ENCODE measurements at regions not wholly inside any gene's neighbourhood (a gene's known extent, or its start where the extent isn't known, plus 50 kb on each side); places are given as distances from the start of the nearest gene placed in this dataset.

GRCh38 chr3:193068365-193068764 is 150.7 kb upstream of the MB21D2 start:
- Histone ChIP-seq H4K8ac (ENCODE audit: extremely low read depth, insufficient read depth, low read length) (no peak overlapping the region), H3K27me3 (replicated peaks in 1 of 4; ENCODE audit: control insufficient read depth in 3 of 4, extremely low read depth in 1 of 4, insufficient read depth in 3 of 4, low read length in 3 of 4) (no peaks in the 10 kb centered on the region), H2BK15ac (ENCODE audit: low read length) (no peak overlapping the region), H2BK5ac (ENCODE audit: low read depth, low read length) (no peak overlapping the region), H3K4me2 (ENCODE audit: insufficient read depth in 1 of 2, low read depth in 2 of 2, low read length in 2 of 2) (no peak overlapping the region), H3K27ac (ENCODE audit: low read depth, low read length) (no peak overlapping the region), H4K91ac (replicated peaks; ENCODE audit: insufficient read length, low read length) (no peak overlapping the region), H3K23ac (ENCODE audit: insufficient read length) (no peak overlapping the region), H3K18ac (ENCODE audit: extremely low read depth, low read length) (no peak overlapping the region), H3K4me1 (replicated peaks in 1 of 4; ENCODE audit: control insufficient read depth in 3 of 4, insufficient read depth in 4 of 4, low read length in 3 of 4) (no peaks in the 10 kb centered on the region), H2BK120ac (replicated peaks; ENCODE audit: low read depth, low read length) (no peak overlapping the region), H3K4me3 (ENCODE audit: extremely low read depth in 1 of 4, insufficient read depth in 2 of 4, low read depth in 3 of 4, low read length in 4 of 4) (no peak overlapping the region), H2AFZ (ENCODE audit: low read length) (no peak overlapping the region), H4K20me1 (replicated peaks in 1 of 2; ENCODE audit: control insufficient read depth in 1 of 2, insufficient read depth in 2 of 2, low read length in 2 of 2) (no peaks in the 10 kb centered on the region), H3K9me3 (ENCODE audit: insufficient read depth in 2 of 2, low read depth in 1 of 2, low read length in 1 of 2) (no peaks in the 10 kb centered on the region), H3K4ac (replicated peaks; ENCODE audit: insufficient read length, low read depth, low read length) (no peak overlapping the region), H3K56ac (replicated peaks; ENCODE audit: insufficient read length, low read depth, low read length) (no peak overlapping the region), H3K36me3 (ENCODE audit: control insufficient read depth in 2 of 4, insufficient read depth in 4 of 4, low read length in 3 of 4) (no peaks in the 10 kb centered on the region), H3K14ac (ENCODE audit: insufficient read length) (no peak overlapping the region), H2BK12ac (ENCODE audit: low read depth, low read length) (no peak overlapping the region), H2BK20ac (ENCODE audit: low read length) (no peak overlapping the region), H3K23me2 (ENCODE audit: low read depth, low read length) (no peaks in the 10 kb centered on the region), H3K9ac (replicated peaks in 1 of 4; ENCODE audit: extremely low read depth in 1 of 4, low read depth in 3 of 4, low read length in 3 of 4) (no peak overlapping the region), H4K5ac (ENCODE audit: insufficient read length, low read depth, low read length) (no peak overlapping the region), H3K79me1 (ENCODE audit: low read depth, low read length) (no peaks in the 10 kb centered on the region), H3K79me2 (ENCODE audit: control insufficient read depth in 1 of 2, insufficient read depth in 2 of 2, low read length in 2 of 2) (no peaks in the 10 kb centered on the region), H2AK5ac (ENCODE audit: low read depth, low read length) (no peak overlapping the region)
- FAIRE-seq (no peak), DNase-seq (ENCODE audit: low read depth in 1 of 2, low spot score in 2 of 2) (no peak)
- WGBS, 2 experiments (ENCODE audit: extremely low coverage in 1 of 2, insufficient coverage in 1 of 2, insufficient read length in 1 of 2, insufficient replicate concordance in 2 of 2, low coverage in 1 of 2, low lambda C conversion rate in 2 of 2, missing lambda C conversion rate in 1 of 2) = 92% methylated on average over 2 of the region's 2 CpGs; no CpG with 5 or more reads in 1 of the 2 experiments
- ChIA-PET CTCF (ENCODE audit: partially characterized antibody) (no interaction called here), POLR2A (ENCODE audit: partially characterized antibody) (no interaction called here)
- no peak for TF ChIP-seq CHD7 (IDR thresholded peaks at IDR 0.05; ENCODE audit: insufficient replicate concordance, low read length)
